ENCODE measurements at regions not wholly inside any gene's neighbourhood (a gene's known extent, or its start where the extent isn't known, plus 50 kb on each side); places are given as distances from the start of the nearest gene placed in this dataset.
"Not testable (repeated sequence)": the region's sequence is repeated elsewhere in the genome, so short reads cannot be mapped to it uniquely, and the experiment has no call there.

- POLR2A ChIA-PET = no interaction called here
- H3K27me3 ChIP-seq (ENCODE audit: control insufficient read depth, insufficient read depth, low read length) = no peaks in the 10 kb centered on the region
- no peaks in the 10 kb centered on the region for H3K36me3 ChIP-seq (ENCODE audit: control insufficient read depth, insufficient read depth, low read length)
- no peak for DNase-seq (ENCODE audit: low read depth)
- no peak overlapping the region for H3K4me3 ChIP-seq (ENCODE audit: low read depth, low read length)
- CTCF ChIA-PET = no interaction called here
- TF ChIP-seq CTCF (IDR thresholded peaks at IDR 0.05; ENCODE audit: insufficient read depth, low read depth, low read length) = no peak
Measured at GRCh38 chr16:55999683-56000082, 124.5 kb upstream of the CES5A start.

- no peak for TF ChIP-seq CTCF (IDR thresholded peaks at IDR 0.05; ENCODE audit: insufficient read depth, low read depth, low read length)
- ChIA-PET CTCF (no interaction called here), POLR2A (no interaction called here)
- H3K27me3 ChIP-seq (ENCODE audit: control insufficient read depth, insufficient read depth, low read length) = no peaks in the 10 kb centered on the region
- H3K4me3 ChIP-seq (ENCODE audit: low read depth, low read length) = no peak overlapping the region
- no peak for DNase-seq (ENCODE audit: low read depth)
- H3K36me3 ChIP-seq (ENCODE audit: control insufficient read depth, insufficient read depth, low read length) = no peaks in the 10 kb centered on the region
Measured at GRCh38 chr16:55993088-55993487, 117.9 kb upstream of the CES5A start.

- ChIA-PET CTCF (interaction anchor here (0.8 kb wide), 1 partner anchor 48 kb away, joined by 3 read pairs; no protein-coding TSS in a partner anchor), POLR2A (no interaction called here)
- H3K36me3 ChIP-seq (ENCODE audit: control insufficient read depth, insufficient read depth, low read length) = no peaks in the 10 kb centered on the region
- H3K4me3 ChIP-seq (ENCODE audit: low read depth, low read length) = no peak overlapping the region
- H3K27me3 ChIP-seq (ENCODE audit: control insufficient read depth, insufficient read depth, low read length) = no peaks in the 10 kb centered on the region
- TF ChIP-seq CTCF (IDR thresholded peaks at IDR 0.05; ENCODE audit: insufficient read depth, low read depth, low read length) = no peak
- no peak for DNase-seq (ENCODE audit: low read depth)
Measured at GRCh38 chr16:55992551-55992950, 117.4 kb upstream of the CES5A start.

GRCh38 chr16:55991843-55992242 is 116.7 kb upstream of the CES5A start:
- no peak for TF ChIP-seq CTCF (IDR thresholded peaks at IDR 0.05; ENCODE audit: insufficient read depth, low read depth, low read length)
- ChIA-PET CTCF (interaction anchor here (0.8 kb wide), 1 partner anchor 47 kb away, joined by 3 read pairs; no protein-coding TSS in a partner anchor), POLR2A (no interaction called here)

GRCh38 chr16:55989569-55989907 is 114.4 kb upstream of the CES5A start:
- ChIA-PET CTCF (no interaction called here), POLR2A (no interaction called here)
- TF ChIP-seq CTCF (IDR thresholded peaks at IDR 0.05; ENCODE audit: insufficient read depth, low read depth, low read length) = no peak
- Histone ChIP-seq H3K4me3 (ENCODE audit: low read depth, low read length) (no peak overlapping the region), H3K27me3 (ENCODE audit: control insufficient read depth, insufficient read depth, low read length) (no peaks in the 10 kb centered on the region), H3K36me3 (ENCODE audit: control insufficient read depth, insufficient read depth, low read length) (no peaks in the 10 kb centered on the region)
- DNase-seq (ENCODE audit: low read depth) = no peak

More at GRCh38 chr16:55991843-55992242, 116.7 kb upstream of the CES5A start:
- Histone ChIP-seq H3K4me3 (ENCODE audit: low read depth, low read length) (no peak overlapping the region), H3K36me3 (ENCODE audit: control insufficient read depth, insufficient read depth, low read length) (no peaks in the 10 kb centered on the region), H3K27me3 (ENCODE audit: control insufficient read depth, insufficient read depth, low read length) (no peaks in the 10 kb centered on the region)
- no peak for DNase-seq (ENCODE audit: low read depth)

GRCh38 chr16:55988850-55989568 is 113.8 kb upstream of the CES5A start:
- CTCF ChIA-PET; POLR2A ChIA-PET; H3K27me3 ChIP-seq (ENCODE audit: control insufficient read depth, insufficient read depth, low read length); H3K4me3 ChIP-seq (ENCODE audit: low read depth, low read length); DNase-seq (ENCODE audit: low read depth); H3K36me3 ChIP-seq (ENCODE audit: control insufficient read depth, insufficient read depth, low read length): not testable (repeated sequence)

Measured in BJ (cell line).